WTC11 (cell line): ENCODE measurements at regions not wholly inside any gene's neighbourhood (a gene's known extent, or its start where the extent isn't known, plus 50 kb on each side); places are given as distances from the start of the nearest gene placed in this dataset.

ENCODE experiments used
- CREB1 ChIP-seq: sonication (generic); formaldehyde crosslinking; IDR thresholded peaks from 2 replicates; pipeline ENCODE4 v1.8.0; 2023; ENCODE audit warnings: mild to moderate bottlenecking, missing genetic modification reagents
- USF2 ChIP-seq: sonication (generic); formaldehyde crosslinking; IDR thresholded peaks from 2 replicates; pipeline ENCODE4 v1.8.1; 2023; ENCODE audit warnings: mild to moderate bottlenecking, missing genetic modification reagents, moderate library complexity
- TF ChIP-seq, protein P1 (sequence below): sonication (generic); formaldehyde crosslinking; IDR thresholded peaks from 2 replicates; pipeline ENCODE4 v1.8.1; 2023; ENCODE audit warnings: mild to moderate bottlenecking, missing genetic modification reagents, moderate library complexity

- TF ChIP-seq CREB1, result no peak
- TF ChIP-seq, protein P1, sequence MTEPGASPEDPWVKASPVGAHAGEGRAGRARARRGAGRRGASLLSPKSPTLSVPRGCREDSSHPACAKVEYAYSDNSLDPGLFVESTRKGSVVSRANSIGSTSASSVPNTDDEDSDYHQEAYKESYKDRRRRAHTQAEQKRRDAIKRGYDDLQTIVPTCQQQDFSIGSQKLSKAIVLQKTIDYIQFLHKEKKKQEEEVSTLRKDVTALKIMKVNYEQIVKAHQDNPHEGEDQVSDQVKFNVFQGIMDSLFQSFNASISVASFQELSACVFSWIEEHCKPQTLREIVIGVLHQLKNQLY (CRISPR knock-in tag), result no peak
- TF ChIP-seq USF2 (CRISPR knock-in tag), result no peak
These were observed 1049.3 kb downstream of the NTRK3 start for GRCh38 chr15:87207251-87207650.
